ENCODE measurements at regions not wholly inside any gene's neighbourhood (a gene's known extent, or its start where the extent isn't known, plus 50 kb on each side); places are given as distances from the start of the nearest gene placed in this dataset.
"Not testable (repeated sequence)": the region's sequence is repeated elsewhere in the genome, so short reads cannot be mapped to it uniquely, and the experiment has no call there.

GRCh38 chr12:65656156-65656882 is 168.0 kb upstream of the HMGA2 start:
- DNase-seq (ENCODE audit: low read depth): no peak

- no peak for DNase-seq (ENCODE audit: low read depth)
Measured at GRCh38 chr12:65656891-65657351, 167.4 kb upstream of the HMGA2 start.

- no peak for DNase-seq (ENCODE audit: low read depth)
Measured at GRCh38 chr12:65657635-65658034, 166.6 kb upstream of the HMGA2 start.

- no peak for DNase-seq (ENCODE audit: low read depth)
Measured at GRCh38 chr12:65658360-65658759, 165.9 kb upstream of the HMGA2 start.

GRCh38 chr12:65659681-65660080 is 164.6 kb upstream of the HMGA2 start:
- no peak for DNase-seq (ENCODE audit: low read depth)

GRCh38 chr12:65660096-65660495 is 164.2 kb upstream of the HMGA2 start:
- DNase-seq (ENCODE audit: low read depth): no peak

- no peak for DNase-seq (ENCODE audit: low read depth)
Measured at GRCh38 chr12:65660836-65661235, 163.4 kb upstream of the HMGA2 start.

- DNase-seq (ENCODE audit: low read depth): no peak
Measured at GRCh38 chr12:65662590-65662989, 161.7 kb upstream of the HMGA2 start.

GRCh38 chr12:65663097-65663496 is 161.2 kb upstream of the HMGA2 start:
- DNase-seq (ENCODE audit: low read depth): no peak

- DNase-seq (ENCODE audit: low read depth): no peak
Measured at GRCh38 chr12:65663648-65664047, 160.6 kb upstream of the HMGA2 start.

- DNase-seq (ENCODE audit: low read depth): no peak
Measured at GRCh38 chr12:65664715-65665250, 159.5 kb upstream of the HMGA2 start.

GRCh38 chr12:65665817-65666216 is 158.5 kb upstream of the HMGA2 start:
- no peak for DNase-seq (ENCODE audit: low read depth)

- no peak for DNase-seq (ENCODE audit: low read depth)
Measured at GRCh38 chr12:65666876-65667275, 157.4 kb upstream of the HMGA2 start.

GRCh38 chr12:65667932-65668331 is 156.4 kb upstream of the HMGA2 start:
- no peak for DNase-seq (ENCODE audit: low read depth)

- no peak for DNase-seq (ENCODE audit: low read depth)
Measured at GRCh38 chr12:65668981-65669695, 155.1 kb upstream of the HMGA2 start.

- no peak for DNase-seq (ENCODE audit: low read depth)
Measured at GRCh38 chr12:65670775-65671174, 153.5 kb upstream of the HMGA2 start.

- DNase-seq (ENCODE audit: low read depth): no peak
Measured at GRCh38 chr12:65672441-65672840, 151.8 kb upstream of the HMGA2 start.

- no peak for DNase-seq (ENCODE audit: low read depth)
Measured at GRCh38 chr12:65673156-65673690, 151.1 kb upstream of the HMGA2 start.

GRCh38 chr12:65673732-65674131 is 150.6 kb upstream of the HMGA2 start:
- DNase-seq (ENCODE audit: low read depth): no peak

GRCh38 chr12:65675141-65675621 is 149.1 kb upstream of the HMGA2 start:
- DNase-seq (ENCODE audit: low read depth): no peak

- not testable (repeated sequence) for DNase-seq (ENCODE audit: low read depth)
Measured at GRCh38 chr12:65678172-65678571, 146.1 kb upstream of the HMGA2 start.

GRCh38 chr12:65681226-65681625 is 143.1 kb upstream of the HMGA2 start:
- DNase-seq (ENCODE audit: low read depth): no peak

GRCh38 chr12:65682112-65682511 is 142.2 kb upstream of the HMGA2 start:
- no peak for DNase-seq (ENCODE audit: low read depth)

Measured in stimulated activated CD8-positive, alpha-beta memory T cell treated with anti-CD3 and anti-CD28 coated beads, Interleukin-15, amount 100 ng/mL, for 1 hour (primary cell).